Erythroblast (primary cell): ENCODE measurements at regions not wholly inside any gene's neighbourhood (a gene's known extent, or its start where the extent isn't known, plus 50 kb on each side); places are given as distances from the start of the nearest gene placed in this dataset.
"Not testable (repeated sequence)": the region's sequence is repeated elsewhere in the genome, so short reads cannot be mapped to it uniquely, and the experiment has no call there.

ENCODE experiments used
- DNase-seq, 2 experiments: peaks; one replicate each; lab custom pipeline; 2025; lab: John Stamatoyannopoulos, UW
- GATA1 ChIP-seq: IDR thresholded peaks from 2 replicates; pipeline ENCODE4 v1.6.1; 2011; ENCODE audit warnings: low read depth, mild to moderate bottlenecking, control low read depth, low read length, moderate library complexity
- POLR2A ChIP-seq: IDR thresholded peaks from 2 replicates; pipeline ENCODE4 v1.6.1; 2011; ENCODE audit warnings: mild to moderate bottlenecking, low read length

DNA sequence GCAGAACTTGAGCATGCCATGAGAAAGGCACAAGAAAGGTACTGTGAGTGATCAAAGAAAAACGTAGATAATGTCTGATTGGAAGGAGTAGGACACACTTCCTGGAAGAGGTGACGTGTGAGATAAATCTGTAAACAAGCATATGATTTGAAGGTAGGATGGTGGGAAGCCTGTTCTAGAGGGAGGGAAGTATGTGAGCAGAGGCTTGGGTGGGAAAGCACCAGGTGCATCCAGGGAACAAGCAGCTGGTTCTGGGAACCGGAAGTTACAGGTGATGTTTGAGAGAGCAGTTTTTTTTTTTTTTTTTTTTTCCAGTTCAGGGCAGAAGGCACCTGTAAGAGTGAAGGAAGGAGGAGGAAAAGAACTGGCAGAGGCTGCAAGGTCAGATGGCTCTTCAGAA lies 116.6 kb upstream of the EFEMP1 start:
- no peak for TF ChIP-seq GATA1
- no peak for TF ChIP-seq POLR2A
- no peak for DNase-seq

DNA sequence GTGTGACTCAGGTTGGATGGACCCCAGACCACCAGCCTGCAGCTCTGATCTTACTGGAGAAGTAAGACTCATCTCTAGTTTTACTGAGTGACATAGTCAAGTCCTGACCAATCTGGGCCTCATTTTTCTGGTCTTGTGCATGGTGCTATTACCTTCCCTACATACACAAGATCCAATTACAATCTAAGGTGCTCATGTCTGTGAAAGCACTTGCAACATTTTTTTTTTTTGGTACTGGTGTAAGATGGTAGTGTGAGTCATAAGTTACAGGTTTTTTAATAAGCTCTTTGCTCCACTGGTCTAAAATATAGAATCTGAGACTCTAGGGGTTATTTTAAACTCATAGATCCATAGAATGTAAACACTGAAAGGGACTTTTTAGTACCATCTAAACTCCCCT lies 117.3 kb upstream of the EFEMP1 start:
- DNase-seq: no peak
- TF ChIP-seq POLR2A: no peak
- no peak for TF ChIP-seq GATA1

DNA sequence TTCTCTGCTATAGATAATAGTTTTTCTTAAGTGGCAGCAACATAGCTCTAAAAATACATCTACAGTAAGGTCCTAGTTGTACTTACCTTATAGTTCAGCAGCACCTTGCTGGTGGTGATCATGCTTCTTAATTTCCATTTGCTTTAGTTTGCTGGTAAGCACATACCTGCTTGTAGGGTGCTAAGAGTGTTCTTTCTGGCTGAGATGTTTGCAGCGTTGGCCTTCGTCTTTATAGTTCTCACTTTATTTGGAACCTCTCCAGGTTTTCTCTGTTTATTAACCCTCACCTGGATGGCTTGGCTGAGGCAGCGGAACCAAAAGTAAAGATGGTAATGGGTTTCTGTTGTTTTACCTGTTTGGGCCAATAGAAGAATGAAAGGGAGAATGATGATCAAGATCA lies 123.6 kb upstream of the EFEMP1 start:
- no peak for DNase-seq
- no peak for TF ChIP-seq GATA1
- TF ChIP-seq POLR2A: no peak

DNA sequence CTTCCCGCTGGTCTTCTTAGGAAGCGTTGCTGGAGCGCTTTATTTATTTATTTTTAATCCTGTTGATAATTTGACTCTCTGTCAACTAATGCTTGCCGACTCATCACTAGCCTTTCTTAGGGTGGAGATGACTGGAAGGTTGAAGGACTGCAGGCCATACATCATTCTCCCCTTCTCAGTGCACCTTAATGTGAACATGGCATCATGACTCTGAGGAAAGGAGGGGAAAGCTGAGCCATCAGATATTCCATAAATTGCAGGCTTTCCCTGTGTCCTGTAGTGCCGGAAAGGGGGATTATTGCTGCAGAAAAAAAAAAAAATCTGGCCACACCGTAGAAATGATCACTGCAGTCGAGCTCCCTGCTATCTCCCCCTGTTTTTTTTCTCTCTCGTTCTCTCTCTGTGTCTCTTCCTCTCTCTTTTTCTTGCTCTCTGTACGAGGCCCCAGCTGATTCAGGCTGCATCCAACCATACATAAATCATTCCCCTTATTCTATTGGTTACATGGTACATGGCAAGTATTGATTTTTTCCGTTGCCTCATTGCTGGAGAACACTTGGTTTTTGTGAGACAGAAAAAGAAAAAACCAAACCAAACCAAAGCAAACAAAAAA lies 125.8 kb upstream of the EFEMP1 start:
- DNase-seq: no peak
- TF ChIP-seq GATA1: no peak
- TF ChIP-seq POLR2A: no peak

DNA sequence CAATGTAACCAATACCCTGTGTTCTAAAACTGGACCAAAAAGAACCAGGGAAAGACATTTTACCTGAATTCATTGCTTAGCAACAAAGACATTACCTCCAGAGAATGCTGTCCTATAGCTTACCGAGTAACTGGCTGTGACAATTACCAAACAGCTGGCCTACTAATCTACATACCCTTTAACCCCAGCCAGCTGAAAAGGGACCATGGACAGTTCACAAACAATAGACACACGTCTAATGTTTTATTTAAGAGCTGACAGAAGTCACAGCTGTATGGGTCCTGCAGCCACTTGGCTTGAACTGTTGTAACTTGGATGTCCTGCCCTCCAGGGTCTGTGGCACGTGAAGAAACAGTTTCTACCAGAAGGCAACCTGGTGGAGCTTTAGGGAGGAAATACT lies 130.1 kb upstream of the EFEMP1 start:
- no peak for DNase-seq
- TF ChIP-seq POLR2A (no peak), GATA1 (no peak)

DNA sequence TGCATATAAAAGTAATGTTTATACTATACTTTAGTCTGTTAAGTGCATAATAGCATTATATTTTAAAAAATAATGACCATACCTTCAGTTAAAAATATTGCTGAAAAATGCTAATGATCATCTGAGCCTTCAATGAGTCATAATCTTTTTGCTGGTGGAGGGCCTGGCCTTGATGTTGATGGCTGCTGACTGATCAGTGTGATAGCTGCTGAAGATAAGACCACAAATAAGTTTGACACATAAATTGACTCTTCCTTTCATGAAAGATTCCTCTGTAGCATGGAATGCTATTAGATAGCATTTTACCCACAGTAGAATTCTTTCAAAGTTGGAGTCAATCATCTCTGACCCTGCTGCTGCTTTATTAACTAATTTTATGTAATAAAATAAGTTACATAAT lies 128.4 kb upstream of the CCDC85A start:
- no peak for TF ChIP-seq POLR2A
- no peak for TF ChIP-seq GATA1
- DNase-seq: no peak

DNA sequence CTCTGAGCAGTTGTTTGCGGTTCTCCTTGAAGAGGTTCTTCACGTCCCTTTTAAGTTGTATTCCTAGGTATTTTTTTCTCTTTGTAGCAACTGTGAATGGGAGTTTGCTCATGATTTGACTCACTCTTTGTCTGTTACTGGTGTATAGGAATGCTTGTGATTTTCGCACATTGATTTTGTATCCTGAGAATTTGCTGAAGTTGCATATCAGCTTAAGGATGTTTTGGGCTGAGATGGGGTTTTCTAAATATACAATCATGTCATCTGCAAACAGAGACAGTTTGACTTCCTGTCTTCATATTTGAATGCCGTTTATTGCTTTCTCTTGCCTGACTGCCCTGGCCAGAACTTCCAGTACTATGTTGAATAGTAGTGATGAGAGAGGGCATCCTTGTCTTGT lies 122.5 kb upstream of the CCDC85A start:
- not testable (repeated sequence) for DNase-seq

DNA sequence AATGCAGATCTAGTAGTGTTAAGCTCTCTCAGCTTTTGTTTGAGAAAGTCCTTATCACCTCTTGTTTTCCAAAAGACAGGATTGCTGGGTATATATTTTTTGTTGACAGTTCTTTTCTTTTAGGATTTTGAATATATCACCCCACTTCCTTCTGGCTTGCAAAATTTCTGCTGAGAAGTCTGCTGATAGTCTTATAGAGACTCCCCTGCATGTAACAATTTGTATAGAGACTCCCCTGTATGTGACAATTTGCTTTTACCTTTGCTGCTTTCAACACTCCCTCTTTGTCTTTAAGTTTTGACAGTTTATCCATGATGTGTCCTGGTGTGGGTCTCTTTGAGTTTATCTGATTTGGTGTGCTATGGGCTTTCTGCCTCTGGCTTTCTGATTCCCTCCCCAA lies 115.0 kb upstream of the CCDC85A start:
- TF ChIP-seq GATA1: no peak
- TF ChIP-seq POLR2A: no peak
- DNase-seq: no peak

DNA sequence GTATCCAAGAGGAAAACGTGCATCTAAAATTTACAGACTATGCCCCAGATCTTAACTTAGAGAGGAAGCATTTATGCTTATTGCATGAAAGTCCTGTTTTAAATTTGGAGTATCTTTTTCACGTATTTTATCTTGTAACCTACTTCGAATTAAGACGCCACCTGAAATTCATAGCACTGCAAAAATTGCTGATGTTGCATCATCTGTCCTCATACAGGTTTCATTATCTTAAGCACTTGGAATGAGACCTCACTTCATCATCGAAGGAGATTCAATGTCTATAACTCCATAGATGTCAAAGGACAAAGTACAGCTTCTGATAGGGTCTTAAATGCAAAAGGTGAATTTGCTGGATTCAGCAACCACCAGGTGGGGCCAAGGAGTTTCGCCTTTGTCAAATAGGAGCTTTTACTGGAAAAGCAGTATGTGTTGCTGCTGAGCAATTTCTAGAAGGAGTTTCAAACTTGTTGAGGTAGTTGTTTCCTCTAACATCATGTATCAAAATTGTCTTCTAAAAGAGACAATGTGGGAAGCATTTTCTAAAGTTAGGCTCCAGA lies 106.4 kb upstream of the CCDC85A start:
- TF ChIP-seq GATA1 (no peak), POLR2A (no peak)
- DNase-seq: peak; percentile 6 to 39

DNA sequence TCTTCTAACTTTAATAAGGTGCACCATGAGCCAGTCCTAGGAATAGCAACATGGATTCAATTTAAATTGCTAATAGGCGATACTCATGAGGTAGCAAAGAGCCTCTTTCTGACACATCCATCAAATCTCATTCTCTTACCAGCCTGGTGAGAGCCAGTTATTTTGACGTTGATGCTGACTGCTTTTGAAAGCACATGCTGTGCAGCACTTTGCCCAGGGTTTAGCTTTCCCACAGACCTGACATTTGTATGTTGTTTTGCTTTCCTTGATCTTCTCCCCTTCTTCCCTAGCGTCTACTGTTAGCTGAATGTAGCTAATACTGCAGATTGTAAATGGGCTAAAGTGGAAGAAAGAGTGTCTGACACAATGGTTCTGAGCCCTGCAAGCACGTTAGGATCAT lies 101.1 kb upstream of the CCDC85A start:
- TF ChIP-seq GATA1 (no peak), POLR2A (no peak)
- no peak for DNase-seq

DNA sequence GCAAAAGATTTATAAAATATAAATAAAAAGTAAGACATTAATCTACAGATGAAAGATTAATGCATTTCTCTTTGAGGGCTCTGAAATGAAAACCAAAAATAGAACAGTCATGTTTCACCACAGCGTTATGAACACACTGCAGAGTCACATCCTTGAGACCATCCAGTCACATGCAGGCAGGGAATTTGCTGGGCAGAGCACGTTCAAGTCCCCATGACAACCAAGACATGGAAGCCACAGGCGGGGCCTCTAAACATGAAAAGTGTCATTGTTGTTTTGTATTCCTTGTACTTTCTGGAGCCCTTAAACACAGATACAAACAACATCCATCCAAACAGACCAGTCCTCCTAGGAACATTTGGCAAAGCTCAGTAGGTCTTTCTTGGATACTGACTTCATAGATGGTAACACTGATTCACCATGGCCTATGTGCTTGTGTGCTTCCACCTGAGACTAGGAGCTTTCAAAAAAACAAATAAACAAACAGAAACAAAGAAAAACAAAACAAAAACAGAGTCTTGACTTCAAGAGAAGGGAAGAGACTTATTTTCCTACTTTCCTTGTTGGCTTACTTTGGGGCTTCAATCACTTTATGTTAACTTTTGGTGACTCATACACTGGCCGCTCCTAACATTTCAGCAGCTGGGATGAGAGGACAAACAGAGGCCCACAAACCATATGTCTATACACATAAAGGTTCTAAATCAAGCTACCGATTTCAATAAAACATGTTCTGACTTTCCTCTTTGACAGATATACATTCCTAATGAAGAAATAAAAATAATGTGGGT lies 99.5 kb upstream of the CCDC85A start:
- TF ChIP-seq GATA1: no peak
- no peak for TF ChIP-seq POLR2A
- DNase-seq: no peak

DNA sequence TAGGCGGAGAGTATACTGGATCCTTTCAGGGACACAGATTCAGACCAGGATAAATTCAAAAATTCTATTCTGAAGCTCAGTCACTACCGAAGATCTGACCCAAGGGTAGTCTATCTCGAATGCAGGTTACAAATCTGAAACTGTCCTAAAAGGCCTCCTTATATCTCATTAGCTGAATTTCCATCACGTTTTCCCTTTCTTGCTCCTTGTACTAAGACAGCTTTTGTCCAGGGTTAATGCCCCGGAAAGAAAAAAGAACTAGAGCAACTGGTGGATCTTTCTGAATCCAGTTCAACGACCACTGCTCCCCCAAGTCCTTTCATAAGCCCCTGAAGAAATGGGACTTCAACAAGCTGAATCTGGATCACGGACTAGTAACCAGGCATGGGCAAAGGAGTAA lies 97.5 kb upstream of the CCDC85A start:
- no peak for DNase-seq
- TF ChIP-seq POLR2A (no peak), GATA1 (no peak)

DNA sequence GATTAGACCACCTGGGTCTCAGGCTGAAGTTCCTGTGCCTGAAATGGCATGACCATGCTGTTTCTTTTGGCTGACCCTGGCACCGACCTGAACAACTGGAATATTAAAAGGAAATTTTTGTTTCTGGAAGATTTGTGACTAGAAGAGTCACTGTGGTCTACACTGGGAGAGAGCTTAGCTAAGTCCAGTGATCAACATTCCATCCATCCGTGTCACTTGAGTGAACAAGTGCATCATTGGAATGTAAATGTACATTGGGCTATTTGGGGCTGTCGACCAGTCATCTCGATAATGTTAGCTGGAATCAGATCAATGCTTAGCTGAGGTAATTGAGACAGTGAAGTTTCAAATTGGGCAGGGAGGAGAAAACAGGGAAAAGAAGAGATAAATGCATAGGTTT lies 95.4 kb upstream of the CCDC85A start:
- no peak for TF ChIP-seq GATA1
- no peak for TF ChIP-seq POLR2A
- no peak for DNase-seq

DNA sequence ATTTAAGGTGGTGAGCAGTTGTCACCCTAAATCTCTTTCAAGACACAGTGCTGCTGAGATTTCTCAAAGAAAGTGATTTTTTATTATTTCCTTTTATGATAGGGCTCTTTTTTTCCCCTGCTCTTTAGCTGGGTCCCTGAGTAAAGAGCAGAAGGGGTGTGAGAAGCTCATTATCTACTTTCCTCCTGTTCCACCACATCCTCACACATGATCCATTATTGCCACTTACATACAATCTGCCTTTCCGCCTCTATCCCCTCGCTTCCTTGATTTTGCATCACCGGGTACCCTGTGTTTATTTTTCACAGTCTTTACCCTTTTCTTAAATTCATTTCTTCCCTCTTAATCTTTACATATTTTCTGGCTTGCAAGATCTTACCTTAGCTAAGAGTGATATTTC lies 93.9 kb upstream of the CCDC85A start:
- TF ChIP-seq GATA1: no peak
- no peak for TF ChIP-seq POLR2A

More for the DNA sequence above, 93.9 kb upstream of the CCDC85A start:
- no peak for DNase-seq
